Psoas muscle (tissue), 7 donors: ENCODE measurements at regions not wholly inside any gene's neighbourhood (a gene's known extent, or its start where the extent isn't known, plus 50 kb on each side); places are given as distances from the start of the nearest gene placed in this dataset.

Experiments used
- ATAC-seq, 4 donors: fragments of 200-7000 bp; cut with Tn5 transposase; one replicate each; pipeline ENCODE4 v1.9.1; 2020; ENCODE audit warnings: moderate library complexity in 3 of 4, mild to moderate bottlenecking in 2 of 4
- DNase-seq, 2 donors: peaks; one replicate each; pipeline ENCODE4 v3.0.0-alpha.2; 2020
- H3K27ac ChIP-seq: fragments of 200-600 bp; one replicate; pipeline ENCODE4 v1.8.0; 2022
- H3K27me3 ChIP-seq, 3 donors: fragments of 200-600 bp in 1 of 3; one replicate each; pipeline versions ENCODE4 v1.6.1 to v1.8.0; 2013 to 2022; ENCODE audit warnings: low read length in 2 of 3, mild to moderate bottlenecking in 2 of 3, moderate library complexity in 1 of 3; ENCODE audit not compliant: insufficient read depth in 3 of 3
- H3K36me3 ChIP-seq, 2 donors: fragments of 200-600 bp in 1 of 2; one replicate each; pipeline versions ENCODE4 v1.6.1 to v1.8.0; 2013 to 2022; ENCODE audit warnings: low read depth in 1 of 2, mild to moderate bottlenecking in 1 of 2, moderate library complexity in 1 of 2; ENCODE audit not compliant: insufficient read depth in 1 of 2
- H3K4me1 ChIP-seq: fragments of 200-600 bp; one replicate; pipeline ENCODE4 v1.8.0; 2022
- H3K4me3 ChIP-seq: fragments of 200-600 bp; one replicate; pipeline ENCODE4 v1.8.0; 2022; ENCODE audit warnings: mild to moderate bottlenecking
- H3K9me3 ChIP-seq: fragments of 200-600 bp; one replicate; pipeline ENCODE4 v1.8.0; 2022
- CTCF ChIP-seq: fragments of 200-600 bp; IDR thresholded peaks from one replicate; pipeline ENCODE4 v1.8.0; 2022; ENCODE audit warnings: antibody characterized with exemption
- WGBS, 3 donors: extraction: QIAGEN DNeasy Blood & Tissue Kit; methylation state at CpG; one replicate each; pipeline versions ENCODE4 v1.1.6 to v1.1.7; 2013; 5-methylcytosine and 5-hydroxymethylcytosine counted together
- intact Hi-C, 2 donors: fragments of 100-400 bp; cut with DNase I; formaldehyde crosslinking; loops; one replicate each; pipeline versions ENCODE4 v1.11.0 to v1.14.2; 2022
- donor health status: healthy with polysubstance abuse.
- donor health status: DM: no; HTN: no; CAD: no; lungs with moderate emphysema.
- donor health status: Bipolar disorder and iron deficiency.
- donor health status: healthy.
- donor health status: DM: yes; HTN: yes; CAD: no.
- donor health status: DM: no; HTN: no; CAD: no.
- donor health status: DM: yes; HTN: yes; CAD: no.

DNA sequence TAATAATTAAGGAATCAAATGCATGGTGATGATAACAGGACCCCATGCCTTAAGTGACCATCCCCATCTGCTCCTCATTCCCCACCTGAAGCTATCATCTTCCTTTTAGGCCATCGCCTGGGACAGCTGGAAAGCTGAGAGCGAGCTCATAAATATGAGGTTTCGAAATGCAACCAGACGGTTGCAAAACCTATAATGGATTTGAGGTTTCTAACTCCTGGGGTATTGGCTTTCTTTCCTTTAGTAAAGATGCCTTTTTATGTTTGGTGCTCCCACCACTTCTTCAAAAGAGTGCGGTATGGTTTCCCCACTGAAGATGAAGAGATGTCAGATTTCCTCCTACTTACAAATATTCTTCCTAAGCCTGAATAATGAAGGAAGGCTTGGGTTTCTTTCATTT is 1589.5 kb upstream of the PIK3C3 start:
- Histone ChIP-seq H3K27ac (no peak overlapping the region), H3K27me3 (no peaks in the 10 kb centered on the region), H3K36me3 (no peaks in the 10 kb centered on the region), H3K9me3 (no peaks in the 10 kb centered on the region), H3K4me3 (no peak overlapping the region), H3K4me1 (no peaks in the 10 kb centered on the region)
- intact Hi-C loops = no loop called here
- DNase-seq (no peak), ATAC-seq (no peak)
- 41 to 60% (median 44%) methylated on average over 5 of the region's 5 CpGs for WGBS, 3 donors
- TF ChIP-seq CTCF = no peak

GRCh38 chr18:40360558-40360957 is 1594.5 kb upstream of the PIK3C3 start:
- no peaks in the 10 kb centered on the region for H3K27me3 ChIP-seq
- no peak overlapping the region for H3K4me3 ChIP-seq
- no peak for DNase-seq
- no peak for ATAC-seq
- H3K36me3 ChIP-seq = no peaks in the 10 kb centered on the region
- H3K27ac ChIP-seq = no peak overlapping the region
- WGBS, 3 donors = 38 to 52% (median 41%) methylated on average over 2 of the region's 2 CpGs
- intact Hi-C loops = no loop called here
- H3K9me3 ChIP-seq = no peaks in the 10 kb centered on the region
- H3K4me1 ChIP-seq = no peaks in the 10 kb centered on the region
- TF ChIP-seq CTCF = no peak

GRCh38 chr18:40357536-40357935 is 1597.5 kb upstream of the PIK3C3 start:
- H3K9me3 ChIP-seq = no peaks in the 10 kb centered on the region
- DNase-seq (no peak), ATAC-seq (no peak)
- no peaks in the 10 kb centered on the region for H3K27me3 ChIP-seq
- no peak overlapping the region for H3K27ac ChIP-seq
- TF ChIP-seq CTCF = no peak
- H3K36me3 ChIP-seq = no peaks in the 10 kb centered on the region
- intact Hi-C loops = no loop called here
- WGBS, 3 donors = 76 to 80% (median 78%) methylated on average over 2 of the region's 2 CpGs
- no peak overlapping the region for H3K4me3 ChIP-seq
- no peaks in the 10 kb centered on the region for H3K4me1 ChIP-seq

DNA sequence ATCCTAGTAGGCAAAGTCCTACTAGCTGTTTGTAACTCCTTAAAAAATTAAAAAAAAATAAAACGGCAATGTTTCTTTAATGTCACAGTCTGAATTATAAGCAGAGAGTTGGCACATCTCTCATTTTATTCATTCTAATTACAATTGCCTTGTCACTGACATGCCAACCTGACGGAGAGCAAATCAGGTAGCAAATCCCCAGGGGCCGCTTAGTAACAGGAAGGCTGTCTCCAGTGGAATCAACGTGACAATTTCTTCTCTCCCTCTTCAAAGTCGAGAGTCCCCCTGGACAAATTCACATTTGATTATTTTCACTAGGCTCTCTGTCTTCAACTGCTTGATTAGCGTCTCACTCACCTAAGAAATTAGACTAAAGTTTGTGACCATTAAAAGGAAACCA is 1598.9 kb upstream of the PIK3C3 start:
- DNase-seq = no peak
- H3K9me3 ChIP-seq = no peaks in the 10 kb centered on the region
- no peak for TF ChIP-seq CTCF
- ATAC-seq = no peak
- 58 to 68% (median 65%) methylated on average over 6 of the region's 6 CpGs for WGBS, 3 donors
- H3K27ac ChIP-seq = no peak overlapping the region
- no peaks in the 10 kb centered on the region for H3K36me3 ChIP-seq
- intact Hi-C loops = no loop called here
- H3K4me1 ChIP-seq = no peaks in the 10 kb centered on the region
- no peak overlapping the region for H3K4me3 ChIP-seq
- H3K27me3 ChIP-seq = no peaks in the 10 kb centered on the region

- H3K9me3 ChIP-seq = no peaks in the 10 kb centered on the region
- no peak for TF ChIP-seq CTCF
- no peak for DNase-seq
- intact Hi-C loops = no loop called here
- no peak overlapping the region for H3K27ac ChIP-seq
- H3K36me3 ChIP-seq = no peaks in the 10 kb centered on the region
- no peak overlapping the region for H3K4me3 ChIP-seq
- no peaks in the 10 kb centered on the region for H3K27me3 ChIP-seq
- no peak for ATAC-seq
- 67 to 76% (median 74%) methylated on average over 1 of the region's 1 CpG for WGBS, 3 donors
- no peaks in the 10 kb centered on the region for H3K4me1 ChIP-seq
Observed at GRCh38 chr18:40355726-40356125, 1599.3 kb upstream of the PIK3C3 start.
